Activated CD8-positive, alpha-beta T cell treated with anti-CD3 and anti-CD28 coated beads for 36 hours (primary cell): ENCODE measurements at regions not wholly inside any gene's neighbourhood (a gene's known extent, or its start where the extent isn't known, plus 50 kb on each side); places are given as distances from the start of the nearest gene placed in this dataset.

Source experiments
- ATAC-seq: fragments of 200-7000 bp; cut with Tn5 transposase; one replicate; pipeline ENCODE4 v1.10.0; 2021; ENCODE audit warnings: mild to moderate bottlenecking, moderate library complexity
- CTCF ChIA-PET: fragments of 350-600 bp; sonication (Branson Sonifier 250); formaldehyde crosslinking; loops from one replicate; lab custom pipeline; 2021; ENCODE audit warnings: antibody characterized with exemption; lab: Charles Lee
- POLR2A ChIA-PET: fragments of 350-600 bp; sonication (Branson Sonifier 250); formaldehyde crosslinking; loops from one replicate; lab custom pipeline; 2021; ENCODE audit warnings: antibody characterized with exemption; lab: Charles Lee
- DNase-seq: peaks from one replicate; pipeline ENCODE4 v3.0.0-alpha.2; 2020
- H3K27ac Mint-ChIP-seq: one replicate; pipeline ENCODE4 v1.8.0; 2021; ENCODE audit warnings: mild to moderate bottlenecking, mixed read lengths
- H3K27me3 Mint-ChIP-seq: one replicate; pipeline ENCODE4 v1.8.0; 2021; ENCODE audit warnings: mixed read lengths
- H3K36me3 Mint-ChIP-seq: one replicate; pipeline ENCODE4 v1.8.0; 2021; ENCODE audit warnings: low read depth, mixed read lengths
- H3K4me1 Mint-ChIP-seq: one replicate; pipeline ENCODE4 v1.8.0; 2021; ENCODE audit warnings: low read depth, mixed read lengths
- H3K4me3 Mint-ChIP-seq: one replicate; pipeline ENCODE4 v1.8.0; 2021; ENCODE audit warnings: mild to moderate bottlenecking, moderate library complexity, mixed read lengths
- H3K9me3 Mint-ChIP-seq: one replicate; pipeline ENCODE4 v1.8.0; 2021; ENCODE audit warnings: mixed read lengths
- CTCF ChIP-seq: fragments of 200-600 bp; IDR thresholded peaks from one replicate; pipeline ENCODE4 v1.8.0; 2022; ENCODE audit warnings: antibody characterized with exemption, mild to moderate bottlenecking
- intact Hi-C: fragments of 100-400 bp; cut with micrococcal nuclease; formaldehyde crosslinking; loops from one replicate; pipeline ENCODE4 v1.10.0; 2022

GRCh38 chr12:59268295-59268809, 327.5 kb upstream of the SLC16A7 start:
- POLR2A ChIA-PET = no interaction called here
- Mint-ChIP-seq H3K9me3 (peaks cover 17% of the 10 kb centered on the region), H3K36me3 (no peaks in the 10 kb centered on the region), H3K27me3 (no peaks in the 10 kb centered on the region), H3K27ac (no peak overlapping the region), H3K4me3 (no peak overlapping the region), H3K4me1 (no peaks in the 10 kb centered on the region)
- CTCF ChIA-PET = no interaction called here
- DNase-seq (no peak), ATAC-seq (no peak)
- intact Hi-C loops = no loop called here
- no peak for TF ChIP-seq CTCF

GRCh38 chr12:59260202-59260601, 335.6 kb upstream of the SLC16A7 start:
- CTCF ChIA-PET = no interaction called here
- no peak for ATAC-seq
- POLR2A ChIA-PET = no interaction called here
- Mint-ChIP-seq H3K4me3 (no peak overlapping the region), H3K4me1 (no peaks in the 10 kb centered on the region), H3K9me3 (peaks cover 3% of the 10 kb centered on the region), H3K27ac (no peak overlapping the region), H3K27me3 (no peaks in the 10 kb centered on the region), H3K36me3 (no peaks in the 10 kb centered on the region)
- DNase-seq = no peak
- intact Hi-C loops = no loop called here
- TF ChIP-seq CTCF = no peak

GRCh38 chr12:59252731-59253130, 332.4 kb upstream of the LRIG3 start:
- no peaks in the 10 kb centered on the region for H3K4me1 Mint-ChIP-seq
- no peaks in the 10 kb centered on the region for H3K27me3 Mint-ChIP-seq
- POLR2A ChIA-PET = no interaction called here
- H3K27ac Mint-ChIP-seq = no peak overlapping the region
- no peak overlapping the region for H3K4me3 Mint-ChIP-seq
- peaks cover 14% of the 10 kb centered on the region for H3K9me3 Mint-ChIP-seq
- ATAC-seq = no peak
- no peak for TF ChIP-seq CTCF
- CTCF ChIA-PET = no interaction called here
- intact Hi-C loops = no loop called here
- DNase-seq = no peak
- no peaks in the 10 kb centered on the region for H3K36me3 Mint-ChIP-seq

- ChIA-PET CTCF (no interaction called here), POLR2A (no interaction called here)
- DNase-seq (no peak), ATAC-seq (no peak)
- H3K27me3 Mint-ChIP-seq = no peaks in the 10 kb centered on the region
- no peak overlapping the region for H3K4me3 Mint-ChIP-seq
- TF ChIP-seq CTCF = no peak
- no peaks in the 10 kb centered on the region for H3K36me3 Mint-ChIP-seq
- H3K4me1 Mint-ChIP-seq = no peaks in the 10 kb centered on the region
- H3K27ac Mint-ChIP-seq = no peak overlapping the region
- intact Hi-C loops = no loop called here
- peaks cover 11% of the 10 kb centered on the region for H3K9me3 Mint-ChIP-seq
Observed at GRCh38 chr12:59250766-59251165, 330.5 kb upstream of the LRIG3 start.

GRCh38 chr12:59240048-59240447, 319.7 kb upstream of the LRIG3 start:
- ATAC-seq (no peak), DNase-seq (no peak)
- intact Hi-C loops = no loop called here
- Mint-ChIP-seq H3K4me3 (no peak overlapping the region), H3K27ac (no peak overlapping the region), H3K36me3 (no peaks in the 10 kb centered on the region), H3K9me3 (no peaks in the 10 kb centered on the region), H3K27me3 (no peaks in the 10 kb centered on the region), H3K4me1 (no peaks in the 10 kb centered on the region)
- no peak for TF ChIP-seq CTCF
- ChIA-PET CTCF (no interaction called here), POLR2A (no interaction called here)
